Neural progenitor cell (in vitro differentiated cells): ENCODE measurements at regions not wholly inside any gene's neighbourhood (a gene's known extent, or its start where the extent isn't known, plus 50 kb on each side); places are given as distances from the start of the nearest gene placed in this dataset.

Source experiments
- EZH2 ChIP-seq: fragments of 200-600 bp; sonication (generic); IDR thresholded peaks from 2 replicates; pipeline ENCODE4 v1.6.1; 2017; ENCODE audit warnings: antibody characterized with exemption, mild to moderate bottlenecking, moderate library complexity
- EZH2phosphoT487 ChIP-seq: fragments of 200-600 bp; sonication (generic); IDR thresholded peaks from 2 replicates; pipeline ENCODE4 v1.6.1; 2017; ENCODE audit warnings: antibody characterized with exemption
- TF ChIP-seq, protein P1 (sequence below): fragments of 200-600 bp; sonication (generic); IDR thresholded peaks from 2 replicates; pipeline ENCODE4 v1.5.1; 2017; ENCODE audit warnings: antibody characterized with exemption, mild to moderate bottlenecking

- TF ChIP-seq, protein P1, sequence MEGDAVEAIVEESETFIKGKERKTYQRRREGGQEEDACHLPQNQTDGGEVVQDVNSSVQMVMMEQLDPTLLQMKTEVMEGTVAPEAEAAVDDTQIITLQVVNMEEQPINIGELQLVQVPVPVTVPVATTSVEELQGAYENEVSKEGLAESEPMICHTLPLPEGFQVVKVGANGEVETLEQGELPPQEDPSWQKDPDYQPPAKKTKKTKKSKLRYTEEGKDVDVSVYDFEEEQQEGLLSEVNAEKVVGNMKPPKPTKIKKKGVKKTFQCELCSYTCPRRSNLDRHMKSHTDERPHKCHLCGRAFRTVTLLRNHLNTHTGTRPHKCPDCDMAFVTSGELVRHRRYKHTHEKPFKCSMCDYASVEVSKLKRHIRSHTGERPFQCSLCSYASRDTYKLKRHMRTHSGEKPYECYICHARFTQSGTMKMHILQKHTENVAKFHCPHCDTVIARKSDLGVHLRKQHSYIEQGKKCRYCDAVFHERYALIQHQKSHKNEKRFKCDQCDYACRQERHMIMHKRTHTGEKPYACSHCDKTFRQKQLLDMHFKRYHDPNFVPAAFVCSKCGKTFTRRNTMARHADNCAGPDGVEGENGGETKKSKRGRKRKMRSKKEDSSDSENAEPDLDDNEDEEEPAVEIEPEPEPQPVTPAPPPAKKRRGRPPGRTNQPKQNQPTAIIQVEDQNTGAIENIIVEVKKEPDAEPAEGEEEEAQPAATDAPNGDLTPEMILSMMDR = no peak
- TF ChIP-seq EZH2phosphoT487 (no peak), EZH2 (no peak)
Observed at GRCh38 chr7:119065966-119066365, 841.5 kb downstream of the ANKRD7 start.
